CD4-positive, CD25-positive, alpha-beta regulatory T cell (primary cell): ENCODE measurements at regions not wholly inside any gene's neighbourhood (a gene's known extent, or its start where the extent isn't known, plus 50 kb on each side); places are given as distances from the start of the nearest gene placed in this dataset.

Experiments
- ATAC-seq, 2 donors: fragments of 150-1000 bp; cut with Tn5 transposase; one replicate each; pipeline ENCODE4 v1.10.0; 2021; ENCODE audit warnings: low read depth in 2 of 2, moderate number of reproducible peaks in 2 of 2, moderate library complexity in 1 of 2
- DNase-seq, 3 donors: peaks; one replicate each; pipeline versions ENCODE4 v3.0.0 to v3.0.0-alpha.2; 2012 to 2022; ENCODE audit warnings: mixed read lengths in 1 of 3
- H3K27ac ChIP-seq: one replicate; pipeline ENCODE4 v1.7.0; 2013; ENCODE audit warnings: mild to moderate bottlenecking, low read length; ENCODE audit not compliant: insufficient read depth, poor library complexity, severe bottlenecking
- H3K27me3 ChIP-seq: one replicate; pipeline ENCODE4 v1.7.0; 2013; ENCODE audit warnings: low read length; ENCODE audit not compliant: control insufficient read depth, insufficient read depth
- H3K36me3 ChIP-seq: one replicate; pipeline ENCODE4 v1.7.0; 2013; ENCODE audit warnings: mild to moderate bottlenecking, low read length, moderate library complexity; ENCODE audit not compliant: control insufficient read depth, insufficient read depth
- H3K4me1 ChIP-seq: 2 replicates; pipeline ENCODE4 v1.7.0; 2013; ENCODE audit warnings: mild to moderate bottlenecking, low read length; ENCODE audit not compliant: insufficient read depth, control insufficient read depth, poor library complexity, severe bottlenecking
- H3K4me3 ChIP-seq: one replicate; pipeline ENCODE4 v1.7.0; 2013; ENCODE audit warnings: low read depth, mild to moderate bottlenecking, low read length, moderate library complexity
- H3K9me3 ChIP-seq, 2 experiments: 1 replicate in 1 of 2; 2 replicates in 1 of 2; pipeline ENCODE4 v1.7.0; 2013; ENCODE audit warnings: low read length in 2 of 2, mild to moderate bottlenecking in 1 of 2, moderate library complexity in 1 of 2; ENCODE audit not compliant: control insufficient read depth in 2 of 2
- H3K27ac Mint-ChIP-seq, 3 donors: one replicate each; pipeline ENCODE4 v1.8.0; 2020 to 2022; ENCODE audit warnings: mild to moderate bottlenecking in 3 of 3, mixed read lengths in 3 of 3, moderate library complexity in 2 of 3
- H3K27me3 Mint-ChIP-seq: one replicate; pipeline ENCODE4 v1.8.0; 2022; ENCODE audit warnings: mild to moderate bottlenecking, mixed read lengths
- H3K36me3 Mint-ChIP-seq: one replicate; pipeline ENCODE4 v1.8.0; 2020; ENCODE audit warnings: mixed read lengths
- H3K4me1 Mint-ChIP-seq, 4 donors: one replicate each; pipeline ENCODE4 v1.8.0; 2020 to 2022; ENCODE audit warnings: mixed read lengths in 4 of 4, mild to moderate bottlenecking in 1 of 4
- H3K4me3 Mint-ChIP-seq, 4 donors: one replicate each; pipeline ENCODE4 v1.8.0; 2020 to 2022; ENCODE audit warnings: mild to moderate bottlenecking in 4 of 4, mixed read lengths in 4 of 4, moderate library complexity in 3 of 4
- H3K9me3 Mint-ChIP-seq, 7 donors: one replicate each; pipeline ENCODE4 v1.8.0; 2020 to 2022; ENCODE audit warnings: mixed read lengths in 7 of 7, mild to moderate bottlenecking in 3 of 7, moderate library complexity in 2 of 7

GRCh38 chr11:27786331-27786730, 86.1 kb upstream of the BDNF start:
- ATAC-seq (no peak), DNase-seq (no peak)
- Mint-ChIP-seq H3K36me3 (no peaks in the 10 kb centered on the region), H3K4me1 (no peaks in the 10 kb centered on the region), H3K9me3 (peaks cover 0 to 3% (median 0%) of the 10 kb centered on the region in 7 donors), H3K27me3 (no peaks in the 10 kb centered on the region), H3K27ac (no peak overlapping the region), H3K4me3 (no peak overlapping the region)
- Histone ChIP-seq H3K9me3 (no peaks in the 10 kb centered on the region), H3K27ac (no peak overlapping the region), H3K4me1 (no peaks in the 10 kb centered on the region), H3K36me3 (no peaks in the 10 kb centered on the region), H3K27me3 (no peaks in the 10 kb centered on the region), H3K4me3 (no peak overlapping the region)

- peaks cover 0 to 10% (median 2%) of the 10 kb centered on the region in 7 donors for H3K9me3 Mint-ChIP-seq
- H3K27ac Mint-ChIP-seq, result no peak overlapping the region
- Histone ChIP-seq H3K27ac (no peak overlapping the region), H3K36me3 (no peaks in the 10 kb centered on the region), H3K27me3 (no peaks in the 10 kb centered on the region), H3K9me3 (no peaks in the 10 kb centered on the region), H3K4me3 (no peak overlapping the region), H3K4me1 (no peaks in the 10 kb centered on the region)
- no peaks in the 10 kb centered on the region for H3K36me3 Mint-ChIP-seq
- no peaks in the 10 kb centered on the region for H3K4me1 Mint-ChIP-seq
- no peak overlapping the region for H3K4me3 Mint-ChIP-seq
- ATAC-seq, result no peak
- DNase-seq, result no peak
- H3K27me3 Mint-ChIP-seq, result no peaks in the 10 kb centered on the region
Measured at GRCh38 chr11:27783701-27784355, 83.6 kb upstream of the BDNF start.

- H3K4me1 Mint-ChIP-seq, result no peaks in the 10 kb centered on the region
- H3K4me1 ChIP-seq, result no peaks in the 10 kb centered on the region
- H3K27ac ChIP-seq, result no peak overlapping the region
- no peaks in the 10 kb centered on the region for H3K9me3 ChIP-seq
- H3K4me3 Mint-ChIP-seq, result no peak overlapping the region
- H3K27me3 ChIP-seq, result no peaks in the 10 kb centered on the region
- H3K27ac Mint-ChIP-seq, result no peak overlapping the region
- DNase-seq (no peak), ATAC-seq (no peak)
- H3K36me3 Mint-ChIP-seq, result no peaks in the 10 kb centered on the region
- no peak overlapping the region for H3K4me3 ChIP-seq
- H3K9me3 Mint-ChIP-seq, result peaks cover 0 to 10% (median 1%) of the 10 kb centered on the region in 7 donors
- no peaks in the 10 kb centered on the region for H3K36me3 ChIP-seq
- no peaks in the 10 kb centered on the region for H3K27me3 Mint-ChIP-seq
Measured at GRCh38 chr11:27777033-27777432, 76.8 kb upstream of the BDNF start.

- ATAC-seq, result no peak
- H3K27me3 ChIP-seq, result no peaks in the 10 kb centered on the region
- Mint-ChIP-seq H3K9me3 (peaks cover 0 to 5% (median 1%) of the 10 kb centered on the region in 7 donors), H3K36me3 (no peaks in the 10 kb centered on the region), H3K27ac (no peak overlapping the region), H3K27me3 (no peaks in the 10 kb centered on the region), H3K4me1 (no peaks in the 10 kb centered on the region), H3K4me3 (no peak overlapping the region)
- H3K27ac ChIP-seq, result no peak overlapping the region
- no peak for DNase-seq
- no peak overlapping the region for H3K4me3 ChIP-seq
- H3K4me1 ChIP-seq, result no peaks in the 10 kb centered on the region
- no peaks in the 10 kb centered on the region for H3K36me3 ChIP-seq
- no peaks in the 10 kb centered on the region for H3K9me3 ChIP-seq
Measured at GRCh38 chr11:27773884-27774283, 73.6 kb upstream of the BDNF start.

GRCh38 chr11:27771516-27771915, 71.3 kb upstream of the BDNF start:
- no peaks in the 10 kb centered on the region for H3K4me1 ChIP-seq
- Mint-ChIP-seq H3K4me3 (no peak overlapping the region), H3K36me3 (no peaks in the 10 kb centered on the region), H3K27ac (no peak overlapping the region), H3K4me1 (no peaks in the 10 kb centered on the region), H3K27me3 (no peaks in the 10 kb centered on the region), H3K9me3 (peaks cover 0 to 5% (median 2%) of the 10 kb centered on the region in 7 donors)
- no peak overlapping the region for H3K27ac ChIP-seq
- no peaks in the 10 kb centered on the region for H3K27me3 ChIP-seq
- no peaks in the 10 kb centered on the region for H3K9me3 ChIP-seq
- ATAC-seq (no peak), DNase-seq (no peak)
- H3K4me3 ChIP-seq, result no peak overlapping the region
- no peaks in the 10 kb centered on the region for H3K36me3 ChIP-seq

- no peaks in the 10 kb centered on the region for H3K36me3 ChIP-seq
- no peaks in the 10 kb centered on the region for H3K27me3 ChIP-seq
- H3K9me3 ChIP-seq, result no peaks in the 10 kb centered on the region
- ATAC-seq (no peak), DNase-seq (no peak)
- H3K4me1 ChIP-seq, result no peaks in the 10 kb centered on the region
- Mint-ChIP-seq H3K36me3 (no peaks in the 10 kb centered on the region), H3K4me3 (no peak overlapping the region), H3K27ac (no peak overlapping the region), H3K4me1 (no peaks in the 10 kb centered on the region), H3K9me3 (peaks cover 0 to 5% (median 2%) of the 10 kb centered on the region in 7 donors), H3K27me3 (no peaks in the 10 kb centered on the region)
- H3K4me3 ChIP-seq, result no peak overlapping the region
- H3K27ac ChIP-seq, result no peak overlapping the region
Measured at GRCh38 chr11:27770576-27770975, 70.3 kb upstream of the BDNF start.

- Histone ChIP-seq H3K4me1 (no peaks in the 10 kb centered on the region), H3K27ac (no peak overlapping the region), H3K36me3 (no peaks in the 10 kb centered on the region), H3K4me3 (no peak overlapping the region), H3K27me3 (no peaks in the 10 kb centered on the region), H3K9me3 (no peaks in the 10 kb centered on the region)
- H3K36me3 Mint-ChIP-seq, result no peaks in the 10 kb centered on the region
- peaks cover 0 to 4% (median 0%) of the 10 kb centered on the region in 7 donors for H3K9me3 Mint-ChIP-seq
- DNase-seq (no peak), ATAC-seq (no peak)
- H3K4me1 Mint-ChIP-seq, result no peaks in the 10 kb centered on the region
- H3K27me3 Mint-ChIP-seq, result no peaks in the 10 kb centered on the region
- H3K4me3 Mint-ChIP-seq, result no peak overlapping the region
- no peak overlapping the region for H3K27ac Mint-ChIP-seq
Measured at GRCh38 chr11:27763736-27764135, 63.5 kb upstream of the BDNF start.

GRCh38 chr11:27761356-27761755, 61.1 kb upstream of the BDNF start:
- H3K36me3 ChIP-seq, result no peaks in the 10 kb centered on the region
- no peak overlapping the region for H3K27ac ChIP-seq
- H3K9me3 ChIP-seq, result no peaks in the 10 kb centered on the region
- no peak for DNase-seq
- no peaks in the 10 kb centered on the region for H3K36me3 Mint-ChIP-seq
- no peaks in the 10 kb centered on the region for H3K27me3 Mint-ChIP-seq
- no peaks in the 10 kb centered on the region for H3K4me1 Mint-ChIP-seq
- H3K4me1 ChIP-seq, result no peaks in the 10 kb centered on the region
- ATAC-seq, result no peak
- H3K27me3 ChIP-seq, result no peaks in the 10 kb centered on the region
- H3K4me3 ChIP-seq, result no peak overlapping the region
- H3K27ac Mint-ChIP-seq, result peak overlapping the region in 1 of 3 donors; percentile 16
- H3K9me3 Mint-ChIP-seq, result peaks cover 0 to 4% (median 0%) of the 10 kb centered on the region in 7 donors
- no peak overlapping the region for H3K4me3 Mint-ChIP-seq
